Stimulated activated effector memory CD8-positive, alpha-beta T cell treated with anti-CD3 and anti-CD28 coated beads, Interleukin-12 subunit alpha, Interleukin-12 subunit beta, amount 100 ng/mL, for 72 hours (primary cell): ENCODE measurements at regions not wholly inside any gene's neighbourhood (a gene's known extent, or its start where the extent isn't known, plus 50 kb on each side); places are given as distances from the start of the nearest gene placed in this dataset.
"Not testable (repeated sequence)": the region's sequence is repeated elsewhere in the genome, so short reads cannot be mapped to it uniquely, and the experiment has no call there.

ENCODE experiments used
- ATAC-seq: fragments of 150-1000 bp; cut with Tn5 transposase; 2 replicates; pipeline ENCODE4 v1.10.0; 2021
- DNase-seq, 2 donors: peaks; one replicate each; pipeline ENCODE4 v3.0.0; 2021 to 2022; ENCODE audit warnings: low spot score in 2 of 2
- H3K27ac Mint-ChIP-seq: one replicate; pipeline ENCODE4 v1.8.0; 2022; ENCODE audit warnings: mild to moderate bottlenecking, mixed read lengths
- H3K36me3 Mint-ChIP-seq: one replicate; pipeline ENCODE4 v1.8.0; 2022; ENCODE audit warnings: mild to moderate bottlenecking, mixed read lengths
- H3K4me1 Mint-ChIP-seq: one replicate; pipeline ENCODE4 v1.8.0; 2022; ENCODE audit warnings: mixed read lengths
- H3K4me3 Mint-ChIP-seq: one replicate; pipeline ENCODE4 v1.8.0; 2022; ENCODE audit warnings: mild to moderate bottlenecking, mixed read lengths
- H3K9me3 Mint-ChIP-seq: one replicate; pipeline ENCODE4 v1.8.0; 2022; ENCODE audit warnings: mixed read lengths

GRCh38 chr21:10325546-10325945 lies 195.8 kb upstream of the TPTE start:
- not testable (repeated sequence) for H3K36me3 Mint-ChIP-seq, H3K4me1 Mint-ChIP-seq, H3K4me3 Mint-ChIP-seq, H3K27ac Mint-ChIP-seq
- ATAC-seq: peak; percentile 84
- peak in 1 of 2 donors; percentile 70 for DNase-seq
- peaks cover 28% of the 10 kb centered on the region for H3K9me3 Mint-ChIP-seq

- peak in 1 of 2 donors; percentile 48 for DNase-seq
- peaks cover 30% of the 10 kb centered on the region for H3K9me3 Mint-ChIP-seq
- H3K4me1 Mint-ChIP-seq, H3K27ac Mint-ChIP-seq, ATAC-seq, H3K36me3 Mint-ChIP-seq, H3K4me3 Mint-ChIP-seq: not testable (repeated sequence)
Measured at GRCh38 chr21:10326146-10326545, 195.2 kb upstream of the TPTE start.

- not testable (repeated sequence) for ATAC-seq, H3K4me3 Mint-ChIP-seq, H3K4me1 Mint-ChIP-seq, H3K27ac Mint-ChIP-seq, H3K36me3 Mint-ChIP-seq
- peak in 1 of 2 donors; percentile 47 for DNase-seq
- peaks cover 38% of the 10 kb centered on the region for H3K9me3 Mint-ChIP-seq
Measured at GRCh38 chr21:10328646-10329045, 192.7 kb upstream of the TPTE start.

GRCh38 chr21:10330641-10331119 lies 190.7 kb upstream of the TPTE start:
- DNase-seq: peak in 1 of 2 donors; percentile 52
- not testable (repeated sequence) for H3K4me1 Mint-ChIP-seq, H3K36me3 Mint-ChIP-seq, H3K4me3 Mint-ChIP-seq, H3K27ac Mint-ChIP-seq
- peak; percentile 39 for ATAC-seq
- peaks cover 36% of the 10 kb centered on the region for H3K9me3 Mint-ChIP-seq

GRCh38 chr21:10331134-10331533 lies 190.2 kb upstream of the TPTE start:
- H3K36me3 Mint-ChIP-seq, H3K4me1 Mint-ChIP-seq, H3K4me3 Mint-ChIP-seq, H3K27ac Mint-ChIP-seq: not testable (repeated sequence)
- peak in 1 of 2 donors; percentile 56 for DNase-seq
- peak; percentile 36 for ATAC-seq
- peaks cover 38% of the 10 kb centered on the region for H3K9me3 Mint-ChIP-seq

- ATAC-seq (peak; percentile 42), DNase-seq (peak in 1 of 2 donors; percentile 13)
- H3K36me3 Mint-ChIP-seq, H3K4me1 Mint-ChIP-seq, H3K4me3 Mint-ChIP-seq, H3K27ac Mint-ChIP-seq: not testable (repeated sequence)
- H3K9me3 Mint-ChIP-seq: peaks cover 34% of the 10 kb centered on the region
Measured at GRCh38 chr21:10332935-10333334, 188.4 kb upstream of the TPTE start.

GRCh38 chr21:10334391-10334790 lies 187.0 kb upstream of the TPTE start:
- H3K36me3 Mint-ChIP-seq, H3K27ac Mint-ChIP-seq, H3K4me3 Mint-ChIP-seq, H3K4me1 Mint-ChIP-seq, ATAC-seq: not testable (repeated sequence)
- DNase-seq: peak in 1 of 2 donors; percentile 43
- H3K9me3 Mint-ChIP-seq: peaks cover 31% of the 10 kb centered on the region

GRCh38 chr21:10342261-10342956 lies 179.0 kb upstream of the TPTE start:
- DNase-seq (peak in 1 of 2 donors; percentile 45), ATAC-seq (peak; percentile 39)
- not testable (repeated sequence) for H3K27ac Mint-ChIP-seq, H3K4me3 Mint-ChIP-seq, H3K36me3 Mint-ChIP-seq, H3K4me1 Mint-ChIP-seq
- H3K9me3 Mint-ChIP-seq: peaks cover 32% of the 10 kb centered on the region

- not testable (repeated sequence) for H3K36me3 Mint-ChIP-seq, H3K27ac Mint-ChIP-seq, H3K4me3 Mint-ChIP-seq, H3K4me1 Mint-ChIP-seq
- ATAC-seq: peak; percentile 14
- peak in 1 of 2 donors; percentile 46 for DNase-seq
- H3K9me3 Mint-ChIP-seq: peaks cover 32% of the 10 kb centered on the region
Measured at GRCh38 chr21:10343146-10343935, 178.0 kb upstream of the TPTE start.

- H3K27ac Mint-ChIP-seq, H3K36me3 Mint-ChIP-seq, H3K4me1 Mint-ChIP-seq, ATAC-seq, H3K4me3 Mint-ChIP-seq: not testable (repeated sequence)
- peaks cover 34% of the 10 kb centered on the region for H3K9me3 Mint-ChIP-seq
- peak in 1 of 2 donors; percentile 47 for DNase-seq
Measured at GRCh38 chr21:10344266-10344665, 177.1 kb upstream of the TPTE start.

GRCh38 chr21:10345178-10345612 lies 176.2 kb upstream of the TPTE start:
- not testable (repeated sequence) for H3K4me1 Mint-ChIP-seq, H3K36me3 Mint-ChIP-seq, H3K27ac Mint-ChIP-seq, H3K4me3 Mint-ChIP-seq
- DNase-seq (peak in 1 of 2 donors; percentile 51), ATAC-seq (peak; percentile 2)
- H3K9me3 Mint-ChIP-seq: peaks cover 31% of the 10 kb centered on the region

GRCh38 chr21:10346249-10346648 lies 175.1 kb upstream of the TPTE start:
- H3K9me3 Mint-ChIP-seq: peaks cover 26% of the 10 kb centered on the region
- H3K4me1 Mint-ChIP-seq, H3K4me3 Mint-ChIP-seq, H3K27ac Mint-ChIP-seq, H3K36me3 Mint-ChIP-seq: not testable (repeated sequence)
- peak in 1 of 2 donors; percentile 47 for DNase-seq
- peak; percentile 6 for ATAC-seq

GRCh38 chr21:10346933-10347615 lies 174.3 kb upstream of the TPTE start:
- ATAC-seq, H3K36me3 Mint-ChIP-seq, H3K27ac Mint-ChIP-seq, H3K4me1 Mint-ChIP-seq, H3K4me3 Mint-ChIP-seq: not testable (repeated sequence)
- H3K9me3 Mint-ChIP-seq: peaks cover 26% of the 10 kb centered on the region
- peak in 1 of 2 donors; percentile 48 for DNase-seq

- not testable (repeated sequence) for H3K27ac Mint-ChIP-seq, H3K4me3 Mint-ChIP-seq, H3K36me3 Mint-ChIP-seq, H3K4me1 Mint-ChIP-seq
- peaks cover 31% of the 10 kb centered on the region for H3K9me3 Mint-ChIP-seq
- ATAC-seq (peak; percentile 2), DNase-seq (peak in 1 of 2 donors; percentile 50)
Measured at GRCh38 chr21:10347675-10348074, 173.7 kb upstream of the TPTE start.

GRCh38 chr21:10348150-10348549 lies 173.2 kb upstream of the TPTE start:
- peaks cover 35% of the 10 kb centered on the region for H3K9me3 Mint-ChIP-seq
- H3K36me3 Mint-ChIP-seq, H3K4me1 Mint-ChIP-seq, H3K27ac Mint-ChIP-seq, ATAC-seq, H3K4me3 Mint-ChIP-seq: not testable (repeated sequence)
- peak in 1 of 2 donors; percentile 44 for DNase-seq
